ENCODE measurements at regions not wholly inside any gene's neighbourhood (a gene's known extent, or its start where the extent isn't known, plus 50 kb on each side); places are given as distances from the start of the nearest gene placed in this dataset.

DNA sequence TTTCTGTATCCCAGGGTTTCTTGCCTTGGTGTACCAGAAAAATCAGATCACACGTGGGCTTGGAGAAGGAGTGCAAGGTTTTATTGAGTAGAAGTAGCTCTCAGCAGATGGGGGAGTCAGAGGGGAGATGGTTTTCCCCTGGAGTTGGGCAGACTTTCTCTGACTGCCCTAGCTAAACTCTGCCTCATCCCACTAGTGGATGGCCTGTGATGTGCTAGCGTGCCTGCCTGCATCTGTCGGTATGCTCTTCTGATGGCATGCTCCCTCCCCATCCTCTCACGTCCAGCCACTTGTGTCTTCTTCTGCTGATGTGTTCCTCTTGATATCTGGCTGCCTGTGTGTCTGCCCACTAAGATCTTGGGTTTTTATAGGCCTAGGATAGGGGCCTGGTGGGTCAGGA is 616.1 kb upstream of the RGMB start:
- H4K20me1 ChIP-seq (ENCODE audit: insufficient read depth, low read length), result no peaks in the 10 kb centered on the region
- H3K36me3 ChIP-seq (ENCODE audit: insufficient read depth, low read length), result no peaks in the 10 kb centered on the region
- no peaks in the 10 kb centered on the region for H3K4me1 Mint-ChIP-seq (ENCODE audit: low read depth, unreplicated experiment)
- H3K27me3 ChIP-seq (ENCODE audit: insufficient read depth, low read length), result no peaks in the 10 kb centered on the region
- no peaks in the 10 kb centered on the region for H3K27me3 Mint-ChIP-seq (ENCODE audit: low read depth, unreplicated experiment)
- DNase-seq (ENCODE audit: low read depth) (no peak), FAIRE-seq (no peak)
- no peak overlapping the region for H3K4me2 ChIP-seq (ENCODE audit: low read length)
- no peak overlapping the region for H3K4me3 ChIP-seq (ENCODE audit: insufficient read depth, low read depth, low read length)
- H3K9me3 ChIP-seq (ENCODE audit: insufficient read depth, low read depth, low read length), result no peaks in the 10 kb centered on the region
- no peak overlapping the region for H3K27ac Mint-ChIP-seq (ENCODE audit: unreplicated experiment)
- no peak overlapping the region for H3K4me3 Mint-ChIP-seq (ENCODE audit: unreplicated experiment)
- no peak overlapping the region for H2AFZ ChIP-seq (ENCODE audit: low read depth, low read length)
- H3K79me2 ChIP-seq (ENCODE audit: insufficient read depth, low read length), result no peaks in the 10 kb centered on the region
- H3K27ac ChIP-seq (ENCODE audit: low read depth, low read length), result no peak overlapping the region
- H3K36me3 Mint-ChIP-seq (ENCODE audit: low read depth, unreplicated experiment), result no peaks in the 10 kb centered on the region
- no peaks in the 10 kb centered on the region for H3K4me1 ChIP-seq (ENCODE audit: insufficient read depth, low read length)
- TF ChIP-seq, protein P1, sequence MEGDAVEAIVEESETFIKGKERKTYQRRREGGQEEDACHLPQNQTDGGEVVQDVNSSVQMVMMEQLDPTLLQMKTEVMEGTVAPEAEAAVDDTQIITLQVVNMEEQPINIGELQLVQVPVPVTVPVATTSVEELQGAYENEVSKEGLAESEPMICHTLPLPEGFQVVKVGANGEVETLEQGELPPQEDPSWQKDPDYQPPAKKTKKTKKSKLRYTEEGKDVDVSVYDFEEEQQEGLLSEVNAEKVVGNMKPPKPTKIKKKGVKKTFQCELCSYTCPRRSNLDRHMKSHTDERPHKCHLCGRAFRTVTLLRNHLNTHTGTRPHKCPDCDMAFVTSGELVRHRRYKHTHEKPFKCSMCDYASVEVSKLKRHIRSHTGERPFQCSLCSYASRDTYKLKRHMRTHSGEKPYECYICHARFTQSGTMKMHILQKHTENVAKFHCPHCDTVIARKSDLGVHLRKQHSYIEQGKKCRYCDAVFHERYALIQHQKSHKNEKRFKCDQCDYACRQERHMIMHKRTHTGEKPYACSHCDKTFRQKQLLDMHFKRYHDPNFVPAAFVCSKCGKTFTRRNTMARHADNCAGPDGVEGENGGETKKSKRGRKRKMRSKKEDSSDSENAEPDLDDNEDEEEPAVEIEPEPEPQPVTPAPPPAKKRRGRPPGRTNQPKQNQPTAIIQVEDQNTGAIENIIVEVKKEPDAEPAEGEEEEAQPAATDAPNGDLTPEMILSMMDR (IDR thresholded peaks at IDR 0.05; ENCODE audit: insufficient read depth, low read depth, low read length), result no peak
- no peak for TF ChIP-seq EZH2 (IDR thresholded peaks at IDR 0.05; ENCODE audit: insufficient read depth, low read length)
- H3K9ac ChIP-seq (ENCODE audit: low read length), result no peak overlapping the region
- peaks cover 2% of the 10 kb centered on the region for H3K9me3 Mint-ChIP-seq (ENCODE audit: unreplicated experiment)

DNA sequence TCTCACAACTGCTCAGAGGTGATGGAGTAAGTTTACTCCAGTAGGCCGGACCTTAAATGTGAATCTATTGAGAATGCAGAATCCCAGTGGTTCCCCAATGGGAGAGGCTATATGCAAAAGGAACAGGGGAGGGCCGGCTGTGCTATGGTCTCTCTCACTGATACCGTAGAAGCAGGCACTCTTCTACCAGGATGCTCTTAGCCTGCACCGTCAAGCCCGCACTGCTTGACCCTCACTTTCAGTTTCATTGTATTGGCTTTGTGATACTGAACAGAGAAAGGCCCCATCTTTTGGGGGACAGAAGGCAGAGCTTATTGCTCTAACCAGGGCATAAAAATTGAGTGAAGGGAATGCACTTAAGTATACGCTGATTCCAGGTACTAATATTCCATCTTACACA is 615.0 kb upstream of the RGMB start:
- no peaks in the 10 kb centered on the region for H3K4me1 Mint-ChIP-seq (ENCODE audit: low read depth, unreplicated experiment)
- no peaks in the 10 kb centered on the region for H4K20me1 ChIP-seq (ENCODE audit: insufficient read depth, low read length)
- H3K27me3 ChIP-seq (ENCODE audit: insufficient read depth, low read length), result no peaks in the 10 kb centered on the region
- H3K27ac Mint-ChIP-seq (ENCODE audit: unreplicated experiment), result no peak overlapping the region
- no peaks in the 10 kb centered on the region for H3K79me2 ChIP-seq (ENCODE audit: insufficient read depth, low read length)
- H3K9ac ChIP-seq (ENCODE audit: low read length), result no peak overlapping the region
- no peaks in the 10 kb centered on the region for H3K9me3 ChIP-seq (ENCODE audit: insufficient read depth, low read depth, low read length)
- no peak overlapping the region for H3K4me2 ChIP-seq (ENCODE audit: low read length)
- no peaks in the 10 kb centered on the region for H3K27me3 Mint-ChIP-seq (ENCODE audit: low read depth, unreplicated experiment)
- FAIRE-seq, result no peak
- TF ChIP-seq, protein P1 (IDR thresholded peaks at IDR 0.05; ENCODE audit: insufficient read depth, low read depth, low read length), result no peak
- no peak for TF ChIP-seq EZH2 (IDR thresholded peaks at IDR 0.05; ENCODE audit: insufficient read depth, low read length)
- H3K36me3 ChIP-seq (ENCODE audit: insufficient read depth, low read length), result no peaks in the 10 kb centered on the region
- no peaks in the 10 kb centered on the region for H3K4me1 ChIP-seq (ENCODE audit: insufficient read depth, low read length)
- no peak overlapping the region for H3K27ac ChIP-seq (ENCODE audit: low read depth, low read length)
- no peak overlapping the region for H2AFZ ChIP-seq (ENCODE audit: low read depth, low read length)
- no peak overlapping the region for H3K4me3 ChIP-seq (ENCODE audit: insufficient read depth, low read depth, low read length)
- peaks cover 2% of the 10 kb centered on the region for H3K9me3 Mint-ChIP-seq (ENCODE audit: unreplicated experiment)
- H3K4me3 Mint-ChIP-seq (ENCODE audit: unreplicated experiment), result no peak overlapping the region
- H3K36me3 Mint-ChIP-seq (ENCODE audit: low read depth, unreplicated experiment), result no peaks in the 10 kb centered on the region
- DNase-seq (ENCODE audit: low read depth), result no peak

DNA sequence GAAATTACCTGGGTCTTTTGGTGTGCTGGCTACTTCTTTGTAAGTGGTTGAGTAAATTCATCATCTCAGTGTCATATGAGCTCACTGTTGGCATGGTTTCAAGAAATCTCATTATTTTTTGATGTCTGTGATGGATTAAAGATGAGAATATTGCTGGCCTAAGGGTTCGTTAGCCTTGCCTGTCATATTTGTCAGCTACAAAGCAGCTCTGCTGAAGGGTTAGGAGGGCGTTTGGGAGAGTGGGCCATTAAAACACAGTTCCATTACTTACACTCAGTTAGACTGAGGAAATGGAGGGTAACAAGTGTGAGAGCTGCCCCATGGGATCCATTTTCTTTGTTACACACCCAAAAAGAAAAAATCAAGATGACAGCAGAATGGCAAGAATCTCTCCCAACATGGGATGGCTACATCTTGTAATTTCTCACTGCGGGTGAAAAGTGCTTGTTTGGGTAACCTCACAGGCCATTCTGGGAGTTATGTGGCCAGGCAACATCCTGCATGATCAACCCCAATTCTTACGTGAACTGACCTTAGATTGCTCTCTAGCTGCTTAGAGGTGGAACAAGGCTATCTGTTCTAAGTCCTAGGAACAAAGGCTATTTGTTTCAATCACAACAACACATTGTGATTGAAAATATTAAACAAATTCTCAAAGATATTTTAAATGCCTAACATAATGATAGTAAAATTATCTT is 609.5 kb upstream of the RGMB start:
- H3K4me3 ChIP-seq (ENCODE audit: insufficient read depth, low read depth, low read length), result no peak overlapping the region
- Mint-ChIP-seq H3K27ac (ENCODE audit: unreplicated experiment) (no peak overlapping the region), H3K4me1 (ENCODE audit: low read depth, unreplicated experiment) (no peaks in the 10 kb centered on the region), H3K9me3 (ENCODE audit: unreplicated experiment) (peaks cover 2% of the 10 kb centered on the region), H3K4me3 (ENCODE audit: unreplicated experiment) (no peak overlapping the region), H3K27me3 (ENCODE audit: low read depth, unreplicated experiment) (no peaks in the 10 kb centered on the region), H3K36me3 (ENCODE audit: low read depth, unreplicated experiment) (no peaks in the 10 kb centered on the region)
- H3K4me1 ChIP-seq (ENCODE audit: insufficient read depth, low read length), result no peaks in the 10 kb centered on the region
- H3K79me2 ChIP-seq (ENCODE audit: insufficient read depth, low read length), result no peaks in the 10 kb centered on the region
- DNase-seq (ENCODE audit: low read depth) (no peak), FAIRE-seq (no peak)
- no peak overlapping the region for H3K4me2 ChIP-seq (ENCODE audit: low read length)
- H3K9me3 ChIP-seq (ENCODE audit: insufficient read depth, low read depth, low read length), result no peaks in the 10 kb centered on the region
- no peaks in the 10 kb centered on the region for H3K27me3 ChIP-seq (ENCODE audit: insufficient read depth, low read length)
- H2AFZ ChIP-seq (ENCODE audit: low read depth, low read length), result peak overlapping the region; percentile 29
- no peaks in the 10 kb centered on the region for H3K36me3 ChIP-seq (ENCODE audit: insufficient read depth, low read length)
- TF ChIP-seq, protein P1 (IDR thresholded peaks at IDR 0.05; ENCODE audit: insufficient read depth, low read depth, low read length), result no peak
- no peak for TF ChIP-seq EZH2 (IDR thresholded peaks at IDR 0.05; ENCODE audit: insufficient read depth, low read length)
- H3K9ac ChIP-seq (ENCODE audit: low read length), result no peak overlapping the region
- H3K27ac ChIP-seq (ENCODE audit: low read depth, low read length), result no peak overlapping the region
- no peaks in the 10 kb centered on the region for H4K20me1 ChIP-seq (ENCODE audit: insufficient read depth, low read length)
